ENCODE measurements at regions not wholly inside any gene's neighbourhood (a gene's known extent, or its start where the extent isn't known, plus 50 kb on each side); places are given as distances from the start of the nearest gene placed in this dataset.
"Not testable (repeated sequence)": the region's sequence is repeated elsewhere in the genome, so short reads cannot be mapped to it uniquely, and the experiment has no call there.

DNA sequence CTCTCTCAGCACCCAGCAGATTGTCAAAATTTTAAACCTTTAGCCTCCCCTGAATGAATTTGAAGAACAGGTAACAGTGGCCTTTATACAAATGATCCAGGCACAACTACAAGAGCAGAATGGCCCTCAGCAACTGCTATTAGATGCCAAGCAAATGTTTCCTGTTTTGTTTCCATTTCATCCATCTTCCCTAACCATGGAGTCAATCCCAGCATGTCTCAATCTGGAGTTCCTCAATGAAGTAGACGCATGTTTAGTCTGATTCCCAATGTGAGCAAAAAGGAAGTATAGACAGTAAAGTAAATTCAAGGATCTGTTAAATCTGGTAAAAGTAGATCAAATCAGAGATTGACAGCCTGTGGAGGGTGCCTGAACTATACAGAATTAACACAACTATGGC, 1668.4 kb downstream of the SPATA31A7 start:
- not testable (repeated sequence) for H3K36me3 Mint-ChIP-seq; H3K27ac Mint-ChIP-seq; DNase-seq (ENCODE audit: low spot score in 2 of 2); H3K4me3 Mint-ChIP-seq; H3K9me3 Mint-ChIP-seq; H3K4me1 Mint-ChIP-seq
- ATAC-seq: peak; percentile 27

DNA sequence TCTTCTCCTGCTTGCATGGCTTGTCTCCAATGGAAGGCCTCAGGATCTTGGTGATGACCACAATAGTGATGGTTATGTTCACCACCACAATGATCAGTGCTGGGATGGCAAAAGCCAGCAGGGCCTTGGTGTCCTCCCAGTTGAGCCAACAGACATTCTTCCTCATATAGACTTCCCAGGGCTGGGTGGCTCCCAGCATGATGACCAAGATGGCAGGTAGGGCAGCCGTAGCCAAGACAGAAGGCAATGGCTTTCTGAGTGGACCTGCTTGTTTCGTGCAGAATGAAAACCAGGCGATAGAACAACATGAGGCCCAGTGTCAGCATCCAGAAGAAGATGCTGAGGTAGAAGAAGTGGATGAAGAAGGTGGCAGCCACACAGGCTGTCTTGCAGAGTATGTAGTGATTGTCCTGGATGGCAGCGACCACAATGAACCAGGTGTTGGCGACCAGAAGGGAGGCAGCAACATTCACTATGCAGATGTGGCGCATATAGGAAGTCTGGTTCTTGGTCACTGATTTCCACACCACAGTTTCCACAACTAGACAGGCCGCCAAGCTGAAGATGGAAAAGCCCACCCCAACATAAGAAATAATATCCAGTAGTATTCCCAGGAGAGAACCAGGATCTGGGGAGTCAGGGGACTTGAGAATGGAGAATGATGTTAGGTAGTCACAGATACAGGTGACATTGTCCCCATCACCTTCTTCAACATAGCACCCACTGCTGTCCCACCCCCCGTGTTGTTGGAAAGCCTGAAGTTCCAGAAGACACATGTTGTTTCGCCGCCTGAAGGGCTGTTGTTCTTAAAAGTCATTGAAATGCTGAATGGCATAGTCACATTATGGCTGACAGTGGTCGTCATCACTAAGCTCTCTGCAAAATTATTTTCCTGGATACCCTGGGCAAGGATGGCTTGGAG, 1671.4 kb downstream of the SPATA31A7 start:
- ATAC-seq: peak; percentile 47
- not testable (repeated sequence) for H3K36me3 Mint-ChIP-seq; H3K9me3 Mint-ChIP-seq; H3K27ac Mint-ChIP-seq; H3K4me3 Mint-ChIP-seq; H3K4me1 Mint-ChIP-seq; DNase-seq (ENCODE audit: low spot score in 2 of 2)

DNA sequence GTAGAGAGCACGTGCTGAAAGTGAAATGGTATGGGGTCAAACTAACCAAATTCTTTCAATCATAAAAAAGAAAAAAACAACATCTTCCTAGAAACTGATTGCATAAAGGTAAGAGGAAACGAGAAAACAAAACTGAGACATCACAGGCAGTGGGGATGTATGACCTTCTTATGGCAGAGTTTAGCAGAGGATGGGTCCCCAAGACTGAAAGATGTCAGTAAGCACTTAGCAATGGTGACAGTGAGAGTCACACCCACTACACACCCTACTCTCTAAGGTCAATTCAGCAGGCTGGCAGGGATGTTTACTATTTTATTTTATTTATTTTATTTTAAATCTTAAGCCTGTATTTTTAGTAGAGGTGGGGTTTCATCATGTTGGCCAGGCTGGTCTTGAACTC, 1672.3 kb downstream of the SPATA31A7 start:
- not testable (repeated sequence) for H3K4me1 Mint-ChIP-seq; H3K9me3 Mint-ChIP-seq; H3K36me3 Mint-ChIP-seq; DNase-seq (ENCODE audit: low spot score in 2 of 2); H3K27ac Mint-ChIP-seq; H3K4me3 Mint-ChIP-seq; ATAC-seq

DNA sequence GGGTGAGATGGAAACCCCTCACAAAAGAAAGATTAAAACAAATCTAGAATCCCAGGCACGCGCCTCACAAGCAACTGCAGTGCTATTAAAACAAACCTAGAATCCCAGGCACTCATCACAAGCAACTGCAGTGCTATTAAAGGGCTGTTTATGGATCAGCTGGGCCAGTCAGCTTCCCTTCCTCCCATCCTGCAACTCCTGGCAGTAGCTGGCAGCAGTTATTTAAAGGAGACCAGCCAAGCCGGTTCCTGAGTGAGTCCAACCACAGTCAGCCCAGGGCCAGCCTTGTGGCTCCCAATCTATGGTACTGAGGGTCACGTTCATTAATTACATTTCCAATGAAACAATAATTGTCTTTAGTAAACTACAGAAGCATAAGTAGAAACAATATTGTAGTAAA, 1673.5 kb downstream of the SPATA31A7 start:
- not testable (repeated sequence) for ATAC-seq; DNase-seq (ENCODE audit: low spot score in 2 of 2); H3K36me3 Mint-ChIP-seq; H3K4me1 Mint-ChIP-seq; H3K9me3 Mint-ChIP-seq; H3K27ac Mint-ChIP-seq; H3K4me3 Mint-ChIP-seq

DNA sequence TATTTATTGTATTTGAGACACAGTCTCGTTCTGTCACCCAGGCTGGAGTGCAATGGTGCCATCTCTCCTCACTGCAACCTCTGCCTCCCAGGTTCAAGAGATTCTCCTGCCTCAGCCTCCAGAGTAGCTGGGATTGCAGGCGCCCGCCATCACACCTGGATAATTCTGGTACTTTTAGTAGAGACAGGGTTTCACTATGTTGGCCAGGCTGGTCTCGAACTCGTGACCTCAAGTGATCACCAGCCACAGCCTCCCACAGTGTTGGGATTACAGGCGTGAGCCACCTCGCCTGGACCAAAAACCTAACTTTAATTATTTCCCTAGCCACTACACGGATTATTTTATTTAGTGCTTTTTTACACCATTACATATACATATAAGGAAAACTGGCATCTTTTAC, 1674.0 kb downstream of the SPATA31A7 start:
- DNase-seq (ENCODE audit: low spot score in 2 of 2); ATAC-seq; H3K4me3 Mint-ChIP-seq; H3K4me1 Mint-ChIP-seq; H3K9me3 Mint-ChIP-seq; H3K27ac Mint-ChIP-seq; H3K36me3 Mint-ChIP-seq: not testable (repeated sequence)

DNA sequence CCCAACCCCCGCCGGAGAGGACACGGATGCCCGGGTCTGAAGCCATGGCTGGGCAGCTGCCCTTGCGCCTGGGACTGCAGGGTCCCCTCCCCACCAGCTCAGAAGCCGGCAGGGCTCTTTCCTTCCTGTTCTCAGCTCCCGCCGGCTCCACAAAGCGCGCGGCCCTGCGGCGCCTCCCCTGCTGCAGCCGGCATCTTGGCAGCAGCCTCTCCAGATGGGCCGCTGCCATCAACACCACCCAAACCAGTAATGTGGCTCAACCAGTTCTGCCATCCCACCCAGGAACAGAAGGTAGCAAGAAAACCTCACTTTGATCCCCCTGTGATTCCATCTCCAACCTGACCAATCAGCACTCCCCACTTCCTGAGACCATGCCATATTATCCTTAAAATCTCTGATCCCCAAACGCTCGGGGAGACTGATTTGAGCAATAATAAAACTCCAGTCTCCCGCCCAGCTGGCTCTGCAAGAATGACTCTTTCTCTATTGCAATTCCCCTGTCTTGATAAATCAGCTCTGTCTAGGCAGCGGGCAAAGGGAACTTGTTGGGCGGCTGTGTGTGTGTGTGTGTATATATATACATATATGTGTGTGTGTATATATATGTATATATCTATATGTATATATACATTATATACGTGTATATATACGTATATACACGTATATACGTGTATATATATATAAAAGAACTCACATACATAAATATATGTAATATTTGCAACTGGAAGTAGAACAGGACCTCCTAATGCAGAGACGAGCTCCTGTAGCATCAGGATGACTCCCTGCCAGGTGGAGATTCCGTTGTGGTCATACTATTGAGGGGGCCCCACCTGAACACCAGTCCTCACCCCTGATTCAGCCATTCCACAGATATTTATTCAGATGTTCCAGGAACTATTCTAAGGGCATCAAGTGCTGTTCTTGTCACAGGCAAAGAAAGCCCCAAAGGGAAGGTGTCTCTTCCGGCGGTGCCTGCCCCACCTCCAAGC, 1674.9 kb downstream of the SPATA31A7 start:
- H3K36me3 Mint-ChIP-seq; ATAC-seq; H3K9me3 Mint-ChIP-seq; H3K4me1 Mint-ChIP-seq; H3K27ac Mint-ChIP-seq; DNase-seq (ENCODE audit: low spot score in 2 of 2); H3K4me3 Mint-ChIP-seq: not testable (repeated sequence)

DNA sequence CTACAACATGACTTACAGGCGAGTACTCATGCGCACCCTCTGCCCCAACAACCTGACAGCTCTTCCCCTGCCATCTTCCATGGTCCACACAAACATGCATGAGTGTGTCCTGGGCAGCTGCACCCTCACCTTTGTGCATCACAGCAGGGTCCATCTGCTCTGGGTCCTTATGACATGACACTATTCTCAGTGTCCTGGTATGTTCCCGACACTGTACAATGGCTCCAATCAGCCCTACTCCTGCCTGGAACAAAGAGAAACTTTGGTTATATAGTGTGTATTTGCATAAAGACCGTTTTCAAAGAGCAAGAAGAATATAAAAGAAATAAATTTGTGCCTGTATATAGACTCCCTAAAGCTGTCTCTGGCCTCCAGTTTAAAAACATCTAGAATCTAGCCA, 1679.2 kb downstream of the SPATA31A7 start:
- not testable (repeated sequence) for H3K9me3 Mint-ChIP-seq; H3K27ac Mint-ChIP-seq; DNase-seq (ENCODE audit: low spot score in 2 of 2); ATAC-seq; H3K36me3 Mint-ChIP-seq; H3K4me1 Mint-ChIP-seq; H3K4me3 Mint-ChIP-seq

DNA sequence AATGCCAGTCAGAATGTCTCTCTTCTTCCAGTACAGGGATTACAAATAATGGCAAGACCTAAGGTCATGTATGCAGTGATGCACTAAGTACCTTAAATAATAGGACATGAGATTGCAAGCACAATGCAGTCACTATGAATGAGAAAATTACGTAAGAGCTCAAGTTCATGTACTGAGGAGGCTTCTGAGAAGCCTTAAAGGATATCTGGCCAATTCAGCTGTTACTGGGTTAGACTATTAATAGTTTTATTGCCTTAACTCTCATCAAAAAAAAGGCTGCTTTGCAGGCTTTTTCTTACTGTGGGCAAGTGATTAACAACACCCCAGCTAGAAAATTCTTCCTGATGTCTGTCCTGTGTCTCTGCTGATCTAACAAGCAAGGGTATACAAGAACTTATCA, 1681.9 kb downstream of the SPATA31A7 start:
- H3K9me3 Mint-ChIP-seq; H3K27ac Mint-ChIP-seq; H3K4me3 Mint-ChIP-seq; H3K4me1 Mint-ChIP-seq; H3K36me3 Mint-ChIP-seq; ATAC-seq; DNase-seq (ENCODE audit: low spot score in 2 of 2): not testable (repeated sequence)

DNA sequence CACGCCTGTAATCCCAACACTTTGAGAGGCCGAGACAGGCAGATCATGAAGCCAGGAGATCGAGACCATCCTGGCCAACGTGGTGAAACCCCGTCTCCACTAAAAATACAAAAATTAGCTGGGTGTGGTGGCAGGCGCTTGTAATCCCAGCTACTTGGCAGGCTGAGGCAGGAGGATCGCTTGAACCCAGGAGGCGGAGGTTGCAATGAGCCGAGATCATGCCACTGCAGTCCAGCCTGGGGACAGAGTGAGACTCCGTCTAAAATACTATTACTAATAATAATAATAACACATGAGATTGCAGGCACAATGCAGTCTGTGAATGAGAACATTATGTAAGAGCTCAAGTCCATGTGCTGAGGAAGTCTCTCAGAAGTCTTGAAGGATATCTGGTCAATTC, 1684.4 kb downstream of the SPATA31A7 start:
- not testable (repeated sequence) for DNase-seq (ENCODE audit: low spot score in 2 of 2); H3K4me3 Mint-ChIP-seq; H3K9me3 Mint-ChIP-seq; H3K4me1 Mint-ChIP-seq; H3K36me3 Mint-ChIP-seq; ATAC-seq; H3K27ac Mint-ChIP-seq

DNA sequence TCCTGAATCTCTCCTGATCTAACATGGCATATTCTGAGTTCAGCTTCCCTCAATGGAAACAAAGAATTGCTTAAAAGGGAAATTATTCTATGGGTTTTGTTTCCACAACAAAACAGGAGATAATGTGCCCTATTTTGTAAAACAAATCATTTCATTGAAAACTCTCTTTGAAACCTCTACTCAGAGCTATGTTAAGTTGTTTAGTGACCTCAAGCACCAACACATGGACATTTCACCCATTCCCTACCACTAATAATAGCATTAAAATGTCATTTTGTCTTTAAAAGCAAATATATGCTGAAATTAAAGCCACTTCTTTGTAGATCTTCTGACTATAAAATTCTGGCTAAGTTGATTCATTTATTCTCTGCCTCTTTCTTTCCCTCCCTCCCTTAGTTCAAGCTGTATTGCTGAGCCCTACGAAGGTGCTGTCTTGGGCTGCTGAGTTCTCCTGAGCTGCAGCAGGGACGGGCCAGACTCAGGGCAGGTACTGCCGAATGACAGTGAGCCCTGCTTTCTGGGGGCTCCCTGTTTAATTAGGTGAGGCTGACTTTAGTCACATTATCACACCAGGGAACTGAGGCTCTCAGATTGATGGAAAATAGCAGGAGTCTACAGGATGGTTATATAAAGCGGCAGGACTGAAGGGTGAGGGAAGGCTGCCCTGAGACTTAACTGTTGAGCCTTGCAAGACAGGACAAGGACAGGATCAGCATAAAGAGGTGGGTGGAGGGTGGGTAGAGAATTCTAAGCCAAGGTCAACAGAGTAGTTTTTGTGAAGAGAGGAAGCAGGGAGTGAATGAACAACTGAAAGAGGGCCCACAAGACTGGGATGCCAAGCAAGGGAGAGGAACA, 1685.1 kb downstream of the SPATA31A7 start:
- H3K4me3 Mint-ChIP-seq; H3K27ac Mint-ChIP-seq; DNase-seq (ENCODE audit: low spot score in 2 of 2); H3K4me1 Mint-ChIP-seq; H3K9me3 Mint-ChIP-seq; H3K36me3 Mint-ChIP-seq: not testable (repeated sequence)
- ATAC-seq: peak; percentile 51

DNA sequence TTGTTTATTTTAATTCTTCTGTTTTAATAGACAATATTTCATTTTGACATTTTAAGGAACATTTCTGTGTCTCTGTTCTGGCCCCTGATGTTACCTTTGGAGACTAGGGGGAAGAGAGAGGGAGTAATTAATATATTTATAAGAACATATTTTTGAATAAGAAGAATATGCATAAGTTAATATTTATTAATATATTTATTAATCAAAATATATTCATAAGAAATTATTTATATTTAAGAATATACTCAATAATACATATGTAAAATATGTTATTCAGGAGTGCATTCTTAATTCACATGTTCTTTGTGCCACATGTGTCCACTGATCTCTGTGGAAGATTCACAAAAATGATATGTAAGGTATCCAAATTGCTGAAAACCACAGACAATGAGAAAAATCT, 1687.7 kb downstream of the SPATA31A7 start:
- H3K4me3 Mint-ChIP-seq, H3K27ac Mint-ChIP-seq: not testable (repeated sequence)

DNA sequence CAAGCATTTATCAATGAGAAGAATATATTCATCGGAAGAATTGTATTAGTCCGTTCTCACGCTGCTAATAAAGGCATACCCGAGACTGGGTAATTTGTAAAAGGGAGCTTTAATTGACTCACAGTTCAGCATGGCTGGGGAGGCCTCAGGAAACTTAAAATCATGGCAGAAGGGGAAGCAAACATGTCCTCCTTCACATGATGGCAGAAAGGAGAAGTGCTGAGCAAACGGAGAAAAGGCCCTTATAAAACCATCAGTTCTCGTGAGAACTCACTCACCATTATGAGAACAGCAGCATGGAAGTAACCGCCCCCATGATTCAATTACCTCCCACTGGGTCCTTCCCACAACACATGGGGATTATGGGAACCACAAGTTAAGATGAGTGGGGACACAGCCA, 1688.2 kb downstream of the SPATA31A7 start:
- not testable (repeated sequence) for H3K4me3 Mint-ChIP-seq; H3K36me3 Mint-ChIP-seq; DNase-seq (ENCODE audit: low spot score in 2 of 2); H3K4me1 Mint-ChIP-seq; ATAC-seq; H3K9me3 Mint-ChIP-seq; H3K27ac Mint-ChIP-seq

More for the DNA sequence above, 1687.7 kb downstream of the SPATA31A7 start:
- H3K4me1 Mint-ChIP-seq; H3K36me3 Mint-ChIP-seq; H3K9me3 Mint-ChIP-seq; DNase-seq (ENCODE audit: low spot score in 2 of 2); ATAC-seq: not testable (repeated sequence)

DNA sequence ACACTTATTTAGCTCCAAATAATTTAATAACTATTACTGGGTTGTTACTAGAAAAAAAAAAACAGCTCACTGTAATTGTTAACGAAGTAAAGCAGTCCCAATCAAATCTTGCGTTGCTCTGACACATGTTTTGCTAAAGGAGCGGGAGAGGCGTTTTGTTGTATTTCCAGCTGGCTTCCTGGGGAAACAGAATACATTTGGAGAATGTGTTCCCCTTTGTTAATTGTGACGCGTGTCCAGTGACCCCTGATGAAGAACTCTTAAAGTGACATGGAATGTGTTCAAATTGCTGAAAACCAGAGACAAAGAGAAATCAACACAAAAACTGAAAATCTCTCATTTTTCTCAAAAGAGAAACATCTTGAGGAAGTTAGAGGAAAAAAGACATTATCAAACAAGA, 1690.6 kb downstream of the SPATA31A7 start:
- not testable (repeated sequence) for H3K4me1 Mint-ChIP-seq; H3K4me3 Mint-ChIP-seq; H3K27ac Mint-ChIP-seq; DNase-seq (ENCODE audit: low spot score in 2 of 2); H3K36me3 Mint-ChIP-seq; H3K9me3 Mint-ChIP-seq; ATAC-seq

DNA sequence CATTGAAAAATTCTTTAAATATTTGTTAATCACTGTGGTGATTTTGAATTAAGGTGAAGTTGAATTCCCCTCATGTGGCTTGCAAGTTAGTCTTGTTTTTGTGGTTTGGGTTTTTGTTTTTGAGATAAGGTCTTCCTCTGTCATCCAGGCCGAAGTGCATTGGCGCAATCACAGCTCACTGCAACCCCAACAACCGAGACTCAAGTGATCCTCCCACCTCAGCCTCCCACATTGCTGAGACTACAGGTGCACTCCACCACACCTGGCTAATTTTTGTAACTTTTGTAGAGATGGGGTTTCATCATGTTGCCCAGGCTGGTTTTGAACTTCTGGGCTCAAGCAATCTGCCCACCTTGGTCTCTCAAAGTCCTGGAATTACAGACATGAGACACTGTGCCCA, 1691.1 kb downstream of the SPATA31A7 start:
- not testable (repeated sequence) for H3K4me1 Mint-ChIP-seq; H3K36me3 Mint-ChIP-seq; H3K4me3 Mint-ChIP-seq; H3K9me3 Mint-ChIP-seq; DNase-seq (ENCODE audit: low spot score in 2 of 2); ATAC-seq; H3K27ac Mint-ChIP-seq

DNA sequence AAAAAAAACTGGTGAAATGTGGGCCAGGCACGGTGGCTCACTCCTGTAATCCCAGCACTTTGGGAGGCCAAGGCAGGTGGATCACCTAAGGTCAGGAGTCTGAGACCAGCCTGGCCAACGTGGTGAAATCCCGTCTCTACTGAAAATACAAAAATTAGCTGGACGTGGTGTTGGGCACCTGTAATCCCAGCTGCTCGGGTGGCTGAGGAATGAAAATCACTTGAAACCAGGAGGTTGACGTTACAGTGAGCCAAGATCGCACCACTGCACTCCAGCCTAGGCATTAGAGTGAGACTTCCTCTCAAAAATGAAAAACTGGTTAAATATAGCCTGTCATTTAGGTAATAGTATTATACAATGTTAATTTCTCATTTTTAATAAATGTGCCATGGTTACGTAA, 1692.0 kb downstream of the SPATA31A7 start:
- not testable (repeated sequence) for H3K4me1 Mint-ChIP-seq; H3K36me3 Mint-ChIP-seq; H3K4me3 Mint-ChIP-seq; H3K9me3 Mint-ChIP-seq; H3K27ac Mint-ChIP-seq; ATAC-seq; DNase-seq (ENCODE audit: low spot score in 2 of 2)
